HG03175 (cell line): ENCODE measurements at regions not wholly inside any gene's neighbourhood (a gene's known extent, or its start where the extent isn't known, plus 50 kb on each side); places are given as distances from the start of the nearest gene placed in this dataset.
"Not testable (repeated sequence)": the region's sequence is repeated elsewhere in the genome, so short reads cannot be mapped to it uniquely, and the experiment has no call there.

Experiments used
- ATAC-seq: cut with Tn5 transposase; IDR thresholded peaks from one replicate; pipeline ENCODE4 v1.9.1; 2021; ENCODE audit warnings: mild to moderate bottlenecking, moderate library complexity; ENCODE audit not compliant: unreplicated experiment

GRCh38 chr18:67794521-67794920 lies 278.0 kb upstream of the DSEL start:
- no peak for ATAC-seq

- ATAC-seq = no peak
These were observed 274.0 kb upstream of the DSEL start for GRCh38 chr18:67790527-67790926.

- ATAC-seq = no peak
These were observed 272.6 kb upstream of the DSEL start for GRCh38 chr18:67789165-67789545.

DNA sequence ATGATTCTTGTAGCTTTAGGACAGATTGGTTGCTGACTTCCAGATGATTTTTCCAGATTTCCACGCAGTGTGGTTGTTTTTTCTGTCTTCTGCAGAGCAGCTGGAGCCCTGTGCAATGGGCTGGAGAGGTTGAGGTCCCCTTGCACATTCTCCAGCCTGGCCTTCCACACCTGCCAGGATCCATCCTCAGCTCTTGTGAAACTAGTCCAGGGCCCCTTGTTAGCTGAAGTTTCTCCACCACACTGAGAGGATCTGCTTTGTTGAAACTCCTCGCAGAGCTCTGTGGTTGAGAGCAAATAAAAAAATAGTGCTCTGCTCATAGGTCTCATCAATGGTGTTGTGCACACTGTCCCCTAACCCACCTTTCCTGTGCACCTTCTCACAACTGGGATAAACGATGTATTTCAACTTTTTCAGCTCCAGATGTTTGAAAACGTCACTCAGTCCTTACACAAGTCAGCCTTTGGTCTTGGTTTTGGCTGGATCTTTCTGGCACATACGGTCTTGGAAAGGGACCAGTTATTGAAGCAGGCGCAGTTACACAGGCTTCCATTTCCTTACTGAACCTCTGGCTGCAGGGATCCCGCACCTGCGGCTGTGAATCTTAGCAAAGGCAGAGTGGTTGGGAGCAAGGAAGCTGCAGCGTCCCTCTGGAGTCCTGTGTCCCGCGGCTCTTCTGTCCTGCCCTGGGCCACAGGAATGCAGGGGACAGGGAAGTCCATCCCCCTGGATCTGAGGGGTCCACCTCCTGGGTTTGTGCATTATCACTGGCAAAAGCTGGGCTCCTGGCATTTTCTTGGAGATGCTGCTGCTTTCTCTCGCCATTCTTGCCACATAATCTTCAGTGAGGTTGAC lies 272.0 kb upstream of the DSEL start:
- no peak for ATAC-seq

- no peak for ATAC-seq
These were observed 266.9 kb upstream of the DSEL start for GRCh38 chr18:67783196-67783946.

GRCh38 chr18:67778016-67778415 lies 261.5 kb upstream of the DSEL start:
- ATAC-seq = no peak

GRCh38 chr18:67776929-67777328 lies 260.4 kb upstream of the DSEL start:
- ATAC-seq = no peak

- no peak for ATAC-seq
These were observed 254.8 kb upstream of the DSEL start for GRCh38 chr18:67771271-67771670.

GRCh38 chr18:67770520-67770919 lies 254.0 kb upstream of the DSEL start:
- no peak for ATAC-seq

DNA sequence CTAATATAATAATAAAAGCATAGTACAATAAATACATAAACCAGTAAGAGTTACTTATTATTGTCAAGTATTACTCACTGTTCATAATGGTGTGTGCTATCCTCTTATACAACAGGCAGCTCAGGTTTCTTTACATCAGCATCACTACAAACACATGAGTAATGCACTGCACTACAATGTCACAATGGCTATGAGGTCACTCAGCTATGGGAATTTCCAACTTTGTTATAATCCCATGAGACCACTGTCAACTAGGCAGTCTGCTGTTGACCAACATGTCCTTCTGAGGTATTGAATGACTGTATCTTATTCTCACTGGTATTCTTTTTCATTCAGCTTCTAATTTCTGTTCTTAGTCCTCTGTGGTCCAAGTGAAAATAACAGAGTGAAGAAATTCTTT lies 250.4 kb upstream of the DSEL start:
- ATAC-seq = peak; percentile 56

GRCh38 chr18:67752211-67752610 lies 235.7 kb upstream of the DSEL start:
- ATAC-seq = not testable (repeated sequence)

- no peak for ATAC-seq
These were observed 226.4 kb upstream of the DSEL start for GRCh38 chr18:67742954-67743353.

DNA sequence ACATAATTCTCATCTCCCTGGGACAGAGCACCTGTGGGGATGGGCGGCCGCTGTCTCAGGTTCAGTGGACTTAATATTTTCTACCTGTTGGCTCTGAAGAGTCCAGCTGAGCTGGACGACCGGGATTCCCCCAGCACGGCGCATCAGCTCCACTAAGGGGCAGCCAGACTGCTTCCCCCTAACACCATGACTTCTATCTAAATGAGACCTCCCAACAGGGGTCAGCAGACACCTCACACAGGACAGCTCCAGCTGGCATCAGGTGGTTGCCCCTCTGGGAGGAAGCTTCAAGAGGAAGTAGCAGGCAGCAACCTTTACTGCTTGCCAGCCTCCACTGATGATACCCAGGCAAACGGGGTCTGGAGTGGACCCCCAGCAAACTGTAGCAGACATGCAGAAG lies 226.0 kb upstream of the DSEL start:
- no peak for ATAC-seq

DNA sequence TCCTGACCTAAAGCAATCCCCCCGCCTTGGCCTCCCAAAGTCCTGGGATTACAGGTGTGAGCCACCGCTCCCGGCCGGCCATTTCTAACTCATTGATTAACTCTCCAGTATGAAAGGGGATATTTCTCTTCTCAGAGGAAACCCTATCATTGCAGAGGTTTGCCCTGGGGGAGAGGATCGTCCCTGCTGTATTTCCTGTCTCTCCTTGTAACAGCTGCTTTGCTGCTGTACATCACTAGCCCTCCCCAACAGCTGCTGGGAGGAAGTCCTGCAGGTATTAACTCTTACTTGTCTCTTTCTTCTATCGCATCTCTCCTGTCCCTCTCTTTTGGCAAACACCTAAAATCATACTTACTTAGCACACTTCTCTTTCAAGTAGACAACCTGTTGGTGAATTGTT lies 219.0 kb upstream of the DSEL start:
- ATAC-seq = no peak

DNA sequence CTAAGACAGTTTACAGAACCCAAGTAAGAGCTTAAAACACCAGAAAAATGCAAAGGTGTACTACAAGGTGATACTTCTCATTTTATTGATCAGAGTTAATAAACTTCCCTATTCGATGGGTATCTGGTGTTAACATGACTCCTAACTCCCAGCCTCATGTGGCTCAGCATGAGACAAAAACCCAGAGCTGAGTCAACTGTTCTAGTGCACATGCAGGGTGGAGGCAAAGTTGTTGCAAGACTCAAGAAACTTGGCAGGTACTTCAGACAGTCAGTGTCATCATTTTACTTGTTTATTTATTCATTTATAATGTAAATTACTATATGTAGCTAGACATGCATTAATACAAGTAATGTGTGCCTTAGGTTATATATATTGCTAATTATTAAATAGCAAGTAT lies 216.6 kb upstream of the DSEL start:
- no peak for ATAC-seq

GRCh38 chr18:67731851-67732250 lies 215.3 kb upstream of the DSEL start:
- ATAC-seq = no peak

- no peak for ATAC-seq
These were observed 214.4 kb upstream of the DSEL start for GRCh38 chr18:67730886-67731285.

- ATAC-seq = no peak
These were observed 211.8 kb upstream of the DSEL start for GRCh38 chr18:67728364-67728763.

DNA sequence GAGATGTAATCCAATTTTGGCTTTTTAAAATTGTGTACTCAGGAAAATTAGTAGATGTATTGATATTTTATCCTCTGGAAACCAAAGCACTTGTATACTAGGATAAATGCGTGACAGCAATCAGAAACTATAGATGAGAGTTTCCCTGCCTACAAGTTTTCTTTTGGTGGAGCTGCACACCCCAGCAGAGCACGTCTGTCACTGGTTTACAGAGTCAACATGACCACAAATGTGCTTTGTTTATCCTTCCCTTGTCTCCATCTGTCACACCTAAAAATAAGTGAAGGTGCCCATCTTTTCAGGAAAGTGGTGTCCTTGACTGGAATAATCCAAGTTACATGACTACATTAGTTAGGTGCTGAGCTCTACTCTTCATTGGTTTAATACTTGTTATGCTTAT lies 210.4 kb upstream of the DSEL start:
- ATAC-seq = no peak

GRCh38 chr18:67717800-67718199 lies 201.3 kb upstream of the DSEL start:
- ATAC-seq = no peak

DNA sequence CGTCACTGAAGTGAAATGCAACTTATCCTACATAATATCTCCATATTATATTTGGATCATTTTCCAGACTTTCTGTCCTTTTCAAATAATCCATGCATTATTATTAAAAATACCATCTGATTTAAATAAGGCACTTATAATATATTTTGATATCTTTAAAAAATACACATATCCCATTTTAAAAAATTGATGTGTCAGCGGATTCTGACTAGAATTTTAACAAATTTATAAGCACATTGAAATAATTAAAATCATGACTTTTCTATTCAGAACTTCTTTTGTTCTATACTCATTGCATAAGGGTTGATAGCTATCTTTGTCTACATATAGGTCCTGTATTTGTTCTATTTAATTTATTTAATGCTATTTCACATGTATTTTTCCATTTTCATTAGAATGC lies 199.0 kb upstream of the DSEL start:
- no peak for ATAC-seq

- ATAC-seq = no peak
These were observed 194.1 kb upstream of the DSEL start for GRCh38 chr18:67710639-67711038.
